NT2/D1 (cell line): ENCODE measurements at regions not wholly inside any gene's neighbourhood (a gene's known extent, or its start where the extent isn't known, plus 50 kb on each side); places are given as distances from the start of the nearest gene placed in this dataset.

Source experiments
- YY1 ChIP-seq: IDR thresholded peaks from 2 replicates; pipeline ENCODE4 v1.6.1; 2011; ENCODE audit not compliant: insufficient read length, insufficient read depth
- ZNF274 ChIP-seq: IDR thresholded peaks from 2 replicates; pipeline ENCODE4 v1.6.1; 2011; ENCODE audit warnings: mild to moderate bottlenecking, low read depth, low read length

- TF ChIP-seq YY1, result no peak
- no peak for TF ChIP-seq ZNF274
Observed at GRCh38 chrY:15749533-15750433, 1225.5 kb downstream of the NLGN4Y start.
